ES-I3 (cell line): ENCODE measurements at regions not wholly inside any gene's neighbourhood (a gene's known extent, or its start where the extent isn't known, plus 50 kb on each side); places are given as distances from the start of the nearest gene placed in this dataset.

Experiments used
- H3K36me3 ChIP-seq: 2 replicates; pipeline ENCODE4 v1.6.1; 2013; ENCODE audit warnings: mild to moderate bottlenecking, low read length, control low read depth, moderate library complexity; ENCODE audit not compliant: insufficient read depth
- H3K4me1 ChIP-seq: 2 replicates; pipeline ENCODE4 v1.6.1; 2013; ENCODE audit warnings: mild to moderate bottlenecking, control low read depth, low read length; ENCODE audit not compliant: insufficient read depth
- H3K9ac ChIP-seq: 2 replicates; pipeline ENCODE4 v1.6.1; 2013; ENCODE audit warnings: low read depth, mild to moderate bottlenecking, low read length, moderate library complexity
- H3K9me3 ChIP-seq: 2 replicates; pipeline ENCODE4 v1.6.1; 2013; ENCODE audit warnings: mild to moderate bottlenecking, low read length, moderate library complexity; ENCODE audit not compliant: control insufficient read depth, insufficient read depth

GRCh38 chr22:48459859-48460823, 1367.5 kb downstream of the BRD1 start:
- Histone ChIP-seq H3K9ac (no peak overlapping the region), H3K4me1 (no peaks in the 10 kb centered on the region), H3K9me3 (no peaks in the 10 kb centered on the region), H3K36me3 (no peaks in the 10 kb centered on the region)

- H3K36me3 ChIP-seq, result no peaks in the 10 kb centered on the region
- H3K9me3 ChIP-seq, result no peaks in the 10 kb centered on the region
- no peaks in the 10 kb centered on the region for H3K4me1 ChIP-seq
- H3K9ac ChIP-seq, result no peak overlapping the region
These were observed 1368.4 kb downstream of the BRD1 start for GRCh38 chr22:48459259-48459658.

- Histone ChIP-seq H3K9me3 (no peaks in the 10 kb centered on the region), H3K36me3 (no peaks in the 10 kb centered on the region), H3K9ac (no peak overlapping the region)
These were observed 1371.2 kb downstream of the BRD1 start for GRCh38 chr22:48456449-48456848.

GRCh38 chr22:48453751-48454485, 1373.8 kb downstream of the BRD1 start:
- Histone ChIP-seq H3K9me3 (no peaks in the 10 kb centered on the region), H3K4me1 (no peaks in the 10 kb centered on the region), H3K36me3 (no peaks in the 10 kb centered on the region), H3K9ac (no peak overlapping the region)

More at GRCh38 chr22:48456449-48456848, 1371.2 kb downstream of the BRD1 start:
- H3K4me1 ChIP-seq, result no peaks in the 10 kb centered on the region

GRCh38 chr22:48453171-48453570, 1374.5 kb downstream of the BRD1 start:
- H3K9me3 ChIP-seq, result no peaks in the 10 kb centered on the region
- no peak overlapping the region for H3K9ac ChIP-seq
- H3K36me3 ChIP-seq, result no peaks in the 10 kb centered on the region
- H3K4me1 ChIP-seq, result no peaks in the 10 kb centered on the region

GRCh38 chr22:48452766-48453165, 1374.9 kb downstream of the BRD1 start:
- no peaks in the 10 kb centered on the region for H3K4me1 ChIP-seq
- H3K36me3 ChIP-seq, result no peaks in the 10 kb centered on the region
- H3K9me3 ChIP-seq, result no peaks in the 10 kb centered on the region
- H3K9ac ChIP-seq, result no peak overlapping the region

- Histone ChIP-seq H3K4me1 (no peaks in the 10 kb centered on the region), H3K36me3 (no peaks in the 10 kb centered on the region), H3K9me3 (no peaks in the 10 kb centered on the region), H3K9ac (no peak overlapping the region)
These were observed 1375.8 kb downstream of the BRD1 start for GRCh38 chr22:48451891-48452290.

GRCh38 chr22:48450188-48450825, 1377.4 kb downstream of the BRD1 start:
- Histone ChIP-seq H3K4me1 (no peaks in the 10 kb centered on the region), H3K9ac (no peak overlapping the region), H3K36me3 (no peaks in the 10 kb centered on the region), H3K9me3 (no peaks in the 10 kb centered on the region)

GRCh38 chr22:48449466-48450187, 1378.0 kb downstream of the BRD1 start:
- H3K4me1 ChIP-seq, result no peaks in the 10 kb centered on the region
- H3K9me3 ChIP-seq, result no peaks in the 10 kb centered on the region
- H3K9ac ChIP-seq, result no peak overlapping the region
- H3K36me3 ChIP-seq, result no peaks in the 10 kb centered on the region

GRCh38 chr22:48448821-48449220, 1378.9 kb downstream of the BRD1 start:
- Histone ChIP-seq H3K9ac (no peak overlapping the region), H3K9me3 (no peaks in the 10 kb centered on the region), H3K4me1 (no peaks in the 10 kb centered on the region), H3K36me3 (no peaks in the 10 kb centered on the region)

GRCh38 chr22:48445113-48445827, 1382.4 kb downstream of the BRD1 start:
- no peak overlapping the region for H3K9ac ChIP-seq
- H3K4me1 ChIP-seq, result no peaks in the 10 kb centered on the region
- no peaks in the 10 kb centered on the region for H3K36me3 ChIP-seq

GRCh38 chr22:48444320-48445112, 1383.2 kb downstream of the BRD1 start:
- no peaks in the 10 kb centered on the region for H3K36me3 ChIP-seq
- H3K9ac ChIP-seq, result no peak overlapping the region
- no peaks in the 10 kb centered on the region for H3K4me1 ChIP-seq
- H3K9me3 ChIP-seq, result no peaks in the 10 kb centered on the region

More at GRCh38 chr22:48445113-48445827, 1382.4 kb downstream of the BRD1 start:
- H3K9me3 ChIP-seq, result no peaks in the 10 kb centered on the region

GRCh38 chr22:48443680-48444079, 1384.0 kb downstream of the BRD1 start:
- H3K36me3 ChIP-seq, result no peaks in the 10 kb centered on the region
- H3K9me3 ChIP-seq, result no peaks in the 10 kb centered on the region
- H3K4me1 ChIP-seq, result no peaks in the 10 kb centered on the region
- no peak overlapping the region for H3K9ac ChIP-seq
